ENCODE measurements at regions not wholly inside any gene's neighbourhood (a gene's known extent, or its start where the extent isn't known, plus 50 kb on each side); places are given as distances from the start of the nearest gene placed in this dataset.
A peak's percentile ranks its signal among the peaks of the same experiment; 100 is the strongest.

- DNase-seq = no peak
Measured at GRCh38 chr1:187241971-187242370, 413.2 kb downstream of the PLA2G4A start.

- DNase-seq = no peak
Measured at GRCh38 chr1:187244623-187245022, 415.9 kb downstream of the PLA2G4A start.

GRCh38 chr1:187245201-187245600 lies 416.5 kb downstream of the PLA2G4A start:
- DNase-seq = no peak

GRCh38 chr1:187249196-187249595 lies 420.4 kb downstream of the PLA2G4A start:
- no peak for DNase-seq

- DNase-seq = no peak
Measured at GRCh38 chr1:187252923-187253322, 424.2 kb downstream of the PLA2G4A start.

GRCh38 chr1:187257476-187257875 lies 428.7 kb downstream of the PLA2G4A start:
- DNase-seq = no peak

GRCh38 chr1:187261637-187262036 lies 432.9 kb downstream of the PLA2G4A start:
- no peak for DNase-seq

GRCh38 chr1:187262731-187263130 lies 434.0 kb downstream of the PLA2G4A start:
- DNase-seq = no peak

GRCh38 chr1:187264995-187265602 lies 436.4 kb downstream of the PLA2G4A start:
- DNase-seq = peak; percentile 23

GRCh38 chr1:187266051-187266450 lies 437.3 kb downstream of the PLA2G4A start:
- no peak for DNase-seq

- no peak for DNase-seq
Measured at GRCh38 chr1:187267827-187268226, 439.1 kb downstream of the PLA2G4A start.

GRCh38 chr1:187270256-187270655 lies 441.5 kb downstream of the PLA2G4A start:
- DNase-seq = no peak

GRCh38 chr1:187275346-187275745 lies 446.6 kb downstream of the PLA2G4A start:
- no peak for DNase-seq

GRCh38 chr1:187275985-187276575 lies 447.3 kb downstream of the PLA2G4A start:
- DNase-seq = no peak

- no peak for DNase-seq
Measured at GRCh38 chr1:187276677-187277076, 447.9 kb downstream of the PLA2G4A start.

GRCh38 chr1:187280031-187280430 lies 451.3 kb downstream of the PLA2G4A start:
- DNase-seq = no peak

- no peak for DNase-seq
Measured at GRCh38 chr1:187281085-187281484, 452.3 kb downstream of the PLA2G4A start.

- no peak for DNase-seq
Measured at GRCh38 chr1:187283984-187284383, 455.2 kb downstream of the PLA2G4A start.

- no peak for DNase-seq
Measured at GRCh38 chr1:187294421-187295201, 465.9 kb downstream of the PLA2G4A start.

GRCh38 chr1:187300081-187300480 lies 471.3 kb downstream of the PLA2G4A start:
- DNase-seq = no peak

GRCh38 chr1:187306710-187307415 lies 478.1 kb downstream of the PLA2G4A start:
- DNase-seq = no peak

- DNase-seq = no peak
Measured at GRCh38 chr1:187310038-187310631, 481.4 kb downstream of the PLA2G4A start.

- no peak for DNase-seq
Measured at GRCh38 chr1:187313115-187313514, 484.4 kb downstream of the PLA2G4A start.
